ENCODE measurements at regions not wholly inside any gene's neighbourhood (a gene's known extent, or its start where the extent isn't known, plus 50 kb on each side); places are given as distances from the start of the nearest gene placed in this dataset.
A peak's percentile ranks its signal among the peaks of the same experiment; 100 is the strongest.
"Not testable (repeated sequence)": the region's sequence is repeated elsewhere in the genome, so short reads cannot be mapped to it uniquely, and the experiment has no call there.

GRCh38 chr3:87791248-87792027 lies 267.4 kb downstream of the CGGBP1 start:
- TF ChIP-seq, protein P1, sequence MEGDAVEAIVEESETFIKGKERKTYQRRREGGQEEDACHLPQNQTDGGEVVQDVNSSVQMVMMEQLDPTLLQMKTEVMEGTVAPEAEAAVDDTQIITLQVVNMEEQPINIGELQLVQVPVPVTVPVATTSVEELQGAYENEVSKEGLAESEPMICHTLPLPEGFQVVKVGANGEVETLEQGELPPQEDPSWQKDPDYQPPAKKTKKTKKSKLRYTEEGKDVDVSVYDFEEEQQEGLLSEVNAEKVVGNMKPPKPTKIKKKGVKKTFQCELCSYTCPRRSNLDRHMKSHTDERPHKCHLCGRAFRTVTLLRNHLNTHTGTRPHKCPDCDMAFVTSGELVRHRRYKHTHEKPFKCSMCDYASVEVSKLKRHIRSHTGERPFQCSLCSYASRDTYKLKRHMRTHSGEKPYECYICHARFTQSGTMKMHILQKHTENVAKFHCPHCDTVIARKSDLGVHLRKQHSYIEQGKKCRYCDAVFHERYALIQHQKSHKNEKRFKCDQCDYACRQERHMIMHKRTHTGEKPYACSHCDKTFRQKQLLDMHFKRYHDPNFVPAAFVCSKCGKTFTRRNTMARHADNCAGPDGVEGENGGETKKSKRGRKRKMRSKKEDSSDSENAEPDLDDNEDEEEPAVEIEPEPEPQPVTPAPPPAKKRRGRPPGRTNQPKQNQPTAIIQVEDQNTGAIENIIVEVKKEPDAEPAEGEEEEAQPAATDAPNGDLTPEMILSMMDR (IDR thresholded peaks at IDR 0.05): no peak
- no peak for TF ChIP-seq ZFX (IDR thresholded peaks at IDR 0.05; ENCODE audit: borderline replicate concordance)
- no peak overlapping the region for H3K27ac ChIP-seq

- not testable (repeated sequence) for H3K27ac ChIP-seq
These were observed 269.8 kb downstream of the CGGBP1 start for GRCh38 chr3:87789049-87789448.

DNA sequence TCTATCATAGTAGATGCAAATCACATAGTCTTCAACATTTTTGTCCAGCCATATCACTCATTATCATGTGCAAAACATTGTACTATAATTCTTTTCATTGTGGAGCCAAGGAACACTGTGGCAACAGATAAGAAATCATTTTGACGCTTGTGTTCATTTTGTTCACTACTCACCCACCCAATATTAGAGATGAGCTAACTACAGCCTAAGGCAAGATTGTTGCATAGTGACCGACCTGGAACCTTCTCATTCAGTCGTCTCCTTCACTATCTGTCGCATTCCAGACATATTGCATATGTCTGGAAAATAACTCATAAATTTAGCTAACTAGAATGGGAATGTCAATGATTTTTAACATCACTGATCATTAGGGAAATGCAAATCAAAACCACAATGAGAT lies 270.3 kb downstream of the CGGBP1 start:
- no peak overlapping the region for H3K27ac ChIP-seq
- no peak for TF ChIP-seq ZFX (IDR thresholded peaks at IDR 0.05; ENCODE audit: borderline replicate concordance)
- TF ChIP-seq, protein P1 (IDR thresholded peaks at IDR 0.05): no peak

- TF ChIP-seq, protein P1 (IDR thresholded peaks at IDR 0.05): no peak
- no peak for TF ChIP-seq ZFX (IDR thresholded peaks at IDR 0.05; ENCODE audit: borderline replicate concordance)
- H3K27ac ChIP-seq: no peak overlapping the region
These were observed 278.0 kb downstream of the CGGBP1 start for GRCh38 chr3:87780811-87781210.

- TF ChIP-seq, protein P1 (IDR thresholded peaks at IDR 0.05): no peak
- no peak for TF ChIP-seq ZFX (IDR thresholded peaks at IDR 0.05; ENCODE audit: borderline replicate concordance)
- H3K27ac ChIP-seq: no peak overlapping the region
These were observed 279.9 kb downstream of the CGGBP1 start for GRCh38 chr3:87778876-87779275.

- TF ChIP-seq, protein P1 (IDR thresholded peaks at IDR 0.05): peak; percentile 87
- TF ChIP-seq ZFX (IDR thresholded peaks at IDR 0.05; ENCODE audit: borderline replicate concordance): no peak
These were observed 287.2 kb downstream of the CGGBP1 start for GRCh38 chr3:87771337-87772192.

DNA sequence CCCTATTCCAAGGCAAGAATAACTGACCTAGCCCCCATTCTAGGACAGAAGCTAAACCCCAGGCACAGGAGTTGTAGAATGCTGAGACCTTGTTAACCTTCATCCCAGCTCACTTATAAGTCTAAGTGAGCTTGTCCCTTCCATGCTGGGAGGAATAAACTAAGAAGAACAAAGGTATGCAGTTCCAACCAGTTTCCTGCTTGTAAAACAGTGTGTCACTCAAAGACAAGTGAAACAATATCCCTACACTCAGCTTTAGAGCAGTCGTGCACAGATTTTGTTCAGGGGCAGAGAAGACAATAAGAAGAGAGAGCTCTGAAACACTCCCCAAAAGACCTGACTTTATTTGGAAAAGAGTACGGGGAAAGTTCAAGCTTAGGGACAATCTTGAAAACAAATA lies 292.1 kb downstream of the CGGBP1 start:
- H3K27ac ChIP-seq: no peak overlapping the region

More at GRCh38 chr3:87771337-87772192, 287.2 kb downstream of the CGGBP1 start:
- no peak overlapping the region for H3K27ac ChIP-seq

More for the DNA sequence above, 292.1 kb downstream of the CGGBP1 start:
- TF ChIP-seq, protein P1 (IDR thresholded peaks at IDR 0.05): no peak
- TF ChIP-seq ZFX (IDR thresholded peaks at IDR 0.05; ENCODE audit: borderline replicate concordance): no peak
